K562 (cell line): ENCODE measurements at regions not wholly inside any gene's neighbourhood (a gene's known extent, or its start where the extent isn't known, plus 50 kb on each side); places are given as distances from the start of the nearest gene placed in this dataset.

ENCODE experiments used
- ATF4 ChIP-seq: fragments of 450-650 bp; formaldehyde crosslinking; IDR thresholded peaks from 2 replicates; pipeline ENCODE4 v1.4.0; 2022; ENCODE audit warnings: mild to moderate bottlenecking, moderate library complexity
- CBFA2T3 ChIP-seq: fragments of 450-650 bp; IDR thresholded peaks from 2 replicates; pipeline ENCODE4 v1.6.1; 2017
- CTBP1 ChIP-seq: fragments of 450-650 bp; IDR thresholded peaks from 2 replicates; pipeline ENCODE4 v1.6.1; 2016; ENCODE audit warnings: borderline replicate concordance
- E2F4 ChIP-seq: sonication (generic); formaldehyde crosslinking; IDR thresholded peaks from 2 replicates; pipeline ENCODE4 v1.8.0; 2022; ENCODE audit warnings: mild to moderate bottlenecking, low read depth, missing genetic modification reagents
- FUS ChIP-seq: fragments of 200-400 bp; formaldehyde crosslinking; optimal IDR thresholded peaks from 2 replicates; pipeline ENCODE3; 2017; ENCODE audit warnings: low read depth, low read length
- L3MBTL2 ChIP-seq: fragments of 450-650 bp; IDR thresholded peaks from 2 replicates; pipeline ENCODE4 v1.6.1; 2016; ENCODE audit warnings: mild to moderate bottlenecking, moderate library complexity
- MAFG ChIP-seq: fragments of 450-650 bp; conservative IDR thresholded peaks from 2 replicates; pipeline ENCODE4 v1.6.1; 2016; ENCODE audit warnings: missing genetic modification characterization, missing compliant biosample characterization
- MEIS2 ChIP-seq: fragments of 450-650 bp; IDR thresholded peaks from 2 replicates; pipeline ENCODE4 v1.6.1; 2014; ENCODE audit warnings: mild to moderate bottlenecking; ENCODE audit not compliant: partially characterized antibody
- MNT ChIP-seq, 2 experiments: fragments of 450-650 bp; conservative IDR thresholded peaks; 2 replicates each; pipeline ENCODE4 v1.6.1; 2017; ENCODE audit warnings: mild to moderate bottlenecking in 2 of 2, moderate library complexity in 2 of 2
- MYC ChIP-seq, 2 experiments: fragments of 250-450 bp in 1 of 2; sonication (Bioruptor Pico) in 1 of 2; IDR thresholded peaks; 2 replicates each; pipeline versions ENCODE4 v1.5.1 to v1.6.1; 2012 to 2021; ENCODE audit warnings: low read depth in 2 of 2, borderline replicate concordance in 1 of 2, improper control_type of control experiment in 1 of 2, low read length in 1 of 2, mild to moderate bottlenecking in 1 of 2, moderate library complexity in 1 of 2
- NR2C1 ChIP-seq, 2 experiments: fragments of 450-650 bp; IDR thresholded peaks; 2 replicates each; pipeline ENCODE4 v1.6.1; 2017; ENCODE audit warnings: mild to moderate bottlenecking in 2 of 2, antibody characterized with exemption in 1 of 2, inconsistent platforms in 1 of 2, missing compliant biosample characterization in 1 of 2, missing genetic modification characterization in 1 of 2
- NR2C2 ChIP-seq, 2 experiments: fragments of 200-800 bp in 1 of 2; sonication (Bioruptor generic) in 1 of 2; sonication (generic) in 1 of 2; formaldehyde crosslinking in 1 of 2; IDR thresholded peaks; 2 replicates each; pipeline versions ENCODE4 v1.6.1 to v1.8.0; 2016 to 2022; ENCODE audit warnings: mild to moderate bottlenecking in 1 of 2, missing compliant biosample characterization in 1 of 2, missing genetic modification characterization in 1 of 2, missing genetic modification reagents in 1 of 2
- POLR2G ChIP-seq: fragments of 200-400 bp; formaldehyde crosslinking; IDR thresholded peaks from 2 replicates; pipeline ENCODE4 v1.6.1; 2017; ENCODE audit warnings: low read depth, mild to moderate bottlenecking, antibody characterized with exemption, low read length, moderate library complexity
- PRDM10 ChIP-seq: fragments of 450-650 bp; IDR thresholded peaks from 2 replicates; pipeline ENCODE4 v1.6.1; 2018; ENCODE audit not compliant: partially characterized antibody
- SMARCE1 ChIP-seq: fragments of 450-650 bp; IDR thresholded peaks from 2 replicates; pipeline ENCODE4 v1.7.1; 2016; ENCODE audit warnings: mild to moderate bottlenecking
- ZNF395 ChIP-seq: fragments of 200-800 bp; sonication (Bioruptor generic); IDR thresholded peaks from 2 replicates; pipeline ENCODE4 v1.6.1; 2017; ENCODE audit warnings: missing genetic modification characterization, missing compliant biosample characterization
- ZNF586 ChIP-seq: fragments of 450-650 bp; formaldehyde crosslinking; conservative IDR thresholded peaks from 2 replicates; pipeline ENCODE4 v1.4.0; 2020; ENCODE audit warnings: mild to moderate bottlenecking, moderate library complexity
- ZNF589 ChIP-seq: fragments of 200-800 bp; sonication (Bioruptor generic); IDR thresholded peaks from 2 replicates; pipeline ENCODE4 v1.6.1; 2016; ENCODE audit warnings: low read depth, missing genetic modification characterization, missing compliant biosample characterization
- ZNF778 ChIP-seq: fragments of 450-650 bp; formaldehyde crosslinking; IDR thresholded peaks from 2 replicates; pipeline ENCODE4 v1.4.0; 2020; ENCODE audit warnings: mild to moderate bottlenecking, moderate library complexity

GRCh38 chr5:36820900-36821299, 55.7 kb upstream of the NIPBL start (continued):
- TF ChIP-seq MYC (IDR thresholded peaks at IDR 0.05; ENCODE audit: low read depth, low read length) (peak; percentile 54; the same call in 1 of the 2 replicates), MYC (CRISPR knock-in tag; IDR thresholded peaks at IDR 0.05; ENCODE audit: borderline replicate concordance, low read depth) (no peak), POLR2G (no peak), MEIS2 (peak; percentile 97), MAFG (tag) (peak; percentile 98), ZNF589 (CRISPR knock-in tag) (peak; percentile 79), CBFA2T3 (peak; percentile 41; the same call in 1 of the 2 replicates), ZNF778 (CRISPR knock-in tag) (no peak), L3MBTL2 (peak; percentile 69; the same call in 1 of the 2 replicates), FUS (no peak), MNT (conservative IDR thresholded peaks at IDR 0.05) (peak; percentile 23 to 53; a peak in 1 of 4 replicates), NR2C1 (IDR thresholded peaks at IDR 0.05) (0 out of 2 replicates have a peak, but pooled peaks have one; percentile 16), NR2C1 (tag; IDR thresholded peaks at IDR 0.05) (0 out of 2 replicates have a peak, but pooled peaks have one; percentile 38), E2F4 (CRISPR knock-in tag) (no peak), ATF4 (CRISPR knock-in tag) (peak; percentile 58; the same call in 1 of the 2 replicates), SMARCE1 (peak; percentile 66; the same call in 1 of the 2 replicates), NR2C2 (CRISPR knock-in tag; IDR thresholded peaks at IDR 0.05) (no peak), NR2C2 (tag; IDR thresholded peaks at IDR 0.05) (peak; percentile 72; the same call in 1 of the 2 replicates), ZNF586 (CRISPR knock-in tag) (no peak), ZNF395 (peak; percentile 56; the same call in 1 of the 2 replicates), PRDM10 (peak; percentile 7), CTBP1 (no peak)
